ENCODE measurements at regions not wholly inside any gene's neighbourhood (a gene's known extent, or its start where the extent isn't known, plus 50 kb on each side); places are given as distances from the start of the nearest gene placed in this dataset.

DNA sequence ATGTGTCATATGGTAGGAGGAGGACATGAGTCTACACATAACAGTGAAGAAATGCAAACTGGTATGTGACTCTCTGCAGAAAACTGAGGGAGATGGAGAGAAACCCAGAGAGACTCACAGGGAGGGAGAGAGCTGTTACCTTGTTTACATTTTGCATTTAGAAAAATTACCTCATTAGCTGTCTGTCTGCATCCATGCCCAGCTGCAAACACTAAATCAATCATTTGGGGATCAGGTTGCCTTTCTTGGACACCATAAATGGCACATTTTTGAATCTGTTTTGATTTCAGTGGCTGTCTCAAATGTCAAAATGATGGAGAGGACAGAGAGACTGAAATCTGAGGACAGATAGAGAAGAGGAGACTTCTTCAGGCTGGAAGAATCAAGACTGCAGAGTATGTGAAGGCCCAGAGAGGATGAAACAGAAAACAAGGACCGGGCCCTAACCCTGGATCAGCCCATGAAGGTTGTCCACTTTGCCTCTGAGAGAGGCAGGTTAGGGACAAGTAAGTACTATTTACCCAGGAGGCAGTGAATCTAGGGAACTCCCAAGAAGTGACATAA lies 92.2 kb downstream of the UNC5CL start:
- Mint-ChIP-seq H3K36me3 (ENCODE audit: low read depth) (peaks cover under 1% of the 10 kb centered on the region), H3K9me3 (ENCODE audit: low read depth) (no peaks in the 10 kb centered on the region), H3K27ac (ENCODE audit: unreplicated experiment) (no peak overlapping the region), H3K27me3 (ENCODE audit: low read depth) (peaks cover 2% of the 10 kb centered on the region), H3K4me1 (ENCODE audit: low read depth) (peaks cover 39% of the 10 kb centered on the region), H3K4me3 (ENCODE audit: unreplicated experiment) (no peak overlapping the region)
- no peak for DNase-seq (ENCODE audit: low spot score)
- no peak for TF ChIP-seq CTCF (IDR thresholded peaks at IDR 0.05)

DNA sequence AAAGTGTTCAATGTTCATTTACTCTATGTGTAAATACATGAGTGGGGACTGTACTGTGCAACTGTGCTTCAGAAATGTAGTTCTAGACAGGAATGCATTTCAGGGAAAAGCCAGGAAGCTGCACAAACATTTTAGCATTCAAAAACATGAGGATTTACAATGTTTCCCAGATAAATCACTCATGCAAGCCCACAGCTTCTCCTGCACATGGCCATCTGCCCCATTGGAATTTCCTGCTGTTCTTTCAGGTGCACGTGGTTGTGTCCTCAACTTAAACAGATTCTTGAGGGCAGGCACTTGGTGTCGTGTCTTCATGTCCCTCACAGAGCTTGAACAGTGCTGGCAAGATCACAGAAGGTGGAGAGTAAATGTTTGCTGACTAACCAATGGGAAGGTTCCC lies 101.5 kb downstream of the UNC5CL start:
- H3K27ac Mint-ChIP-seq (ENCODE audit: unreplicated experiment): no peak overlapping the region
- TF ChIP-seq CTCF (IDR thresholded peaks at IDR 0.05): no peak
- H3K4me3 Mint-ChIP-seq (ENCODE audit: unreplicated experiment): no peak overlapping the region
- no peak for DNase-seq (ENCODE audit: low spot score)
- H3K36me3 Mint-ChIP-seq (ENCODE audit: low read depth): peaks cover 3% of the 10 kb centered on the region
- H3K27me3 Mint-ChIP-seq (ENCODE audit: low read depth): no peaks in the 10 kb centered on the region
- peaks cover 17% of the 10 kb centered on the region for H3K4me1 Mint-ChIP-seq (ENCODE audit: low read depth)
- H3K9me3 Mint-ChIP-seq (ENCODE audit: low read depth): peaks cover 8% of the 10 kb centered on the region

DNA sequence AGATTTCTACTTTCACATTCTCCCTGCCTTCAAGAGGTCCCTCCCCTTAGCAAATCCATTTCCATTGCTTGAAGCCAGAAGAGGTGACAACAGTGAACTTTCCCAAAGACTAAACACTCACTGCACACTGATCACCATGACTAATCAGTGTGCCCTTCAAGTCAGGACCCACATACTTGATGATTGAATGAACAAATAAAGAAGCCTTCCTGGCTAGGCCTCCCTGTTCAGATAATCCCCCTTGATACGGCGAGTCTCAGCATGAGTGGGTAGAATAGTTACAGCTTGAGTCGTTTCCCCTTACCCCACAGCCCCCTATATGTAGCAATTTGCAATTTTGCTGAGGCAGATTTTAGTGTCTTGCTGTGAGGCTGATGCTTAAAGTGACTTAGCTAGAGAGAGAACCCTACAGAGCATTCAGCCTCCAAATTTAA lies 102.2 kb downstream of the UNC5CL start:
- no peaks in the 10 kb centered on the region for H3K27me3 Mint-ChIP-seq (ENCODE audit: low read depth)
- peaks cover 8% of the 10 kb centered on the region for H3K9me3 Mint-ChIP-seq (ENCODE audit: low read depth)
- H3K4me3 Mint-ChIP-seq (ENCODE audit: unreplicated experiment): no peak overlapping the region
- H3K4me1 Mint-ChIP-seq (ENCODE audit: low read depth): peaks cover 19% of the 10 kb centered on the region
- DNase-seq (ENCODE audit: low spot score): no peak
- H3K36me3 Mint-ChIP-seq (ENCODE audit: low read depth): peaks cover 3% of the 10 kb centered on the region
- TF ChIP-seq CTCF (IDR thresholded peaks at IDR 0.05): no peak
- H3K27ac Mint-ChIP-seq (ENCODE audit: unreplicated experiment): no peak overlapping the region

GRCh38 chr6:40933864-40934263 lies 105.2 kb downstream of the UNC5CL start:
- Mint-ChIP-seq H3K9me3 (ENCODE audit: low read depth) (no peaks in the 10 kb centered on the region), H3K36me3 (ENCODE audit: low read depth) (no peaks in the 10 kb centered on the region), H3K4me1 (ENCODE audit: low read depth) (peaks cover 19% of the 10 kb centered on the region), H3K27me3 (ENCODE audit: low read depth) (no peaks in the 10 kb centered on the region), H3K27ac (ENCODE audit: unreplicated experiment) (no peak overlapping the region), H3K4me3 (ENCODE audit: unreplicated experiment) (no peak overlapping the region)
- no peak for DNase-seq (ENCODE audit: low spot score)
- no peak for TF ChIP-seq CTCF (IDR thresholded peaks at IDR 0.05)

DNA sequence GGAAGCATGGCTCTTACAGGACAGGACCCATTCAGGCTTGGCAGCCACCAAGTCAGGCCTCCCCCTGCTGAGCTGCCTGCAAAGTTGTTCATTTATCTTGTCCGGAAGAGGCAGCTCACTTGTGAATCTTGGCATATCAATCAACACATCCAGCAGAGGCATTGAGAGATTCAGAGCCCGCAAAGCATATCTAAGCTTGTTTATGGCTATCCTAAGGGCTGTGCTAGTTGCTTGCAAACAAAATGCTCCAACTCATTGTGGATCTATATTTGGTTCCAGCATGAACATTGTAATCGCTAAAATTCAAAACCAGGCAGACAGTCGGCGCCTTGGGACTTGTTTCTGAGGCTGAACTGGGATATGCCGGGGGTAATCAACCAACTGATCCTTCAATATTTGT lies 106.1 kb downstream of the UNC5CL start:
- H3K27ac Mint-ChIP-seq (ENCODE audit: unreplicated experiment): no peak overlapping the region
- no peak overlapping the region for H3K4me3 Mint-ChIP-seq (ENCODE audit: unreplicated experiment)
- H3K36me3 Mint-ChIP-seq (ENCODE audit: low read depth): no peaks in the 10 kb centered on the region
- H3K4me1 Mint-ChIP-seq (ENCODE audit: low read depth): peaks cover 19% of the 10 kb centered on the region
- TF ChIP-seq CTCF (IDR thresholded peaks at IDR 0.05): no peak
- H3K9me3 Mint-ChIP-seq (ENCODE audit: low read depth): no peaks in the 10 kb centered on the region
- no peaks in the 10 kb centered on the region for H3K27me3 Mint-ChIP-seq (ENCODE audit: low read depth)
- no peak for DNase-seq (ENCODE audit: low spot score)

All from chondrocyte (in vitro differentiated cells).